GM11168 (cell line): ENCODE measurements at regions not wholly inside any gene's neighbourhood (a gene's known extent, or its start where the extent isn't known, plus 50 kb on each side); places are given as distances from the start of the nearest gene placed in this dataset.

ENCODE experiments used
- in situ Hi-C: fragments of 300-500 bp; cut with MboI; formaldehyde crosslinking; loops from one replicate; pipeline ENCODE4 v1.12.0; 2022; ENCODE audit warnings: low sequenced_read_pairs; ENCODE audit not compliant: unreplicated experiment

DNA sequence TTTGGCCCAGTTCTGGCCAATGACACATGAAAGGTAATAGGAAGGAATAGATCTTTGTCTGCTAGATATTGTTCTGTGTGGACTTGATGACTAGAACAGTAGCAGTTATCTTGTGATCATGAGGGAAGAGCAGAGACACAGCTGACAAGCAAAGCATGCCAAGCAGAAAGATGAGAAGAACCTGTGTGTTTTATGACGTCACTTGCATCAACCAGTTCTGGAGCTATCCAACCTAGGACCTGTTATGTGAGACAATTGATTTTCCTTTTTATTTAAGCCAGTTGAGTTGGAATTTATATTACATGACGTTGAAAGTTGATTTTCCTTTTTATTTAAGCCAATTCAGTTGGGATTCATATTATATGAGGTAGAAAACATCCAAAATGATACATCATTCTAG lies 143.2 kb downstream of the MCHR2 start:
- in situ Hi-C loops = loop anchor here (25.0 kb wide), 1 partner anchor 236 kb away; no protein-coding TSS in a partner anchor

DNA sequence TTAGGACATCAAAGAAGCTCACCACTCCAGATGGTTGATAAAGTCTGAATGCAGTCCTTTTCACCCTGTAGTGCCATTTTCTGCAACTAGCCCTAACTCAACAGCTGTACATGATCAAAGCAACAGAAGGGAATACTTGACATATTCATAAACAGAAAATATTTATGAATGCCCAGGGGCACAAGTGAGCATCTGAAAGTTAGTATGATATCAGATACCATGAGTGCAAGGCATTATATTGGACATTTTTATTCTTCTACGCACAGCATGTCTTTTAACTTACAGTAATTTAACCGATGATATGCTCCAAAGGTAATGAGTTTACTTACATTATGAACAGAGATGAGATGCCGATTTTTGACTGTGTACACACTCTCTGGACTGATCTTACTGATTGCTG lies 142.0 kb downstream of the MCHR2 start:
- in situ Hi-C loops = loop anchor here (25.0 kb wide), 1 partner anchor 235 kb away; no protein-coding TSS in a partner anchor

DNA sequence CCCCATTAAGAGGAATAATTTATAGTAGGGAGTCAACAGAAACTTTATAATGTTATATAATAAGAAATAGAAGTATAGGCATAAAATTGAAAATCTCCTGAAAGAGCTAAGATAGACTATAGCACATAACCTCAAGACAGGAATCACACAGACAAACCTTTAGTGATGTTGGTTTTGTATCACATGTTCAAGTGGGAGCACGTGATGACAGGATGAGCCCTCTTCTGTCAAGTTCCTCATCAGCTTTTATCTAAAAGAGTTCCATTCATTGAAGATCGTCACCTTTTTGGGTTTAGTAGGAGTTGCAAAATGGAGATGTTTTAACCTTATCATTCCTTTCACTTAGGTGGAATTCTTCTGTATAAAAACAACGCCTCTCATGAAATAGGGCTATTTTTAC lies 127.0 kb downstream of the MCHR2 start:
- in situ Hi-C loops = loop anchor here (25.0 kb wide), 1 partner anchor 220 kb away; no protein-coding TSS in a partner anchor

DNA sequence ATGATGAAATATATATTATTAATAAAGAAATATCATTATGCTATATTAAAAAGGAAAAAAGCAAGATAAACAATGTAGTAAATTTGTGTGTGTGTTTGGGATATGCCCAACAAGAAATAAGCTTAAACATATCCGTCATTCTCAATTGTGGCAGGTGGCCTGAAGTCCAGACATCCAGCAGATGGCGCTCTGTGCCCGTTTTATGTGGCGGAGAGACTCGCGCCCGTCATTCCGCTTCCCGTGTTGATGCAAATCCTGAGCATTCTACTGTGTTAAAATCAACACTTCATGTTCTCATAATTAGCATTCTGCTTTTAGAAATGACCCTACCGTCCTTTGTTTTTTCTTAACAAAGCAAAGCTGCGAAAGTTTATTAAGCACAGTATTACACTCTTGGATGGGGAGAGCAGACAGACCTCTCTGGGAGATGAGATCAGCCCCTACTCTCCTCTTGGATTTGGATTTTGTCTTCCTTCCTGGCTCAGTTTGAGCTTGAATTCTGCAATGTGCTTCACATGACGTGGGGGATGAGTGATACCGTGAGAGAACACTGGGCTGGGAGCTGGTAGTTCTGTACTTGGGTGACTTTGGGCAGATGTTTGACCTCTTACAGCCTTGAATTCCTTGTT lies 125.8 kb downstream of the MCHR2 start:
- in situ Hi-C loops = loop anchor here (25.0 kb wide), 1 partner anchor 219 kb away; no protein-coding TSS in a partner anchor
